Neural cell (in vitro differentiated cells): ENCODE measurements at regions not wholly inside any gene's neighbourhood (a gene's known extent, or its start where the extent isn't known, plus 50 kb on each side); places are given as distances from the start of the nearest gene placed in this dataset.

Source experiments
- H2AFZ ChIP-seq: fragments of 200-600, 300-800 bp; sonication (generic), shearing (Covaris generic); 2 replicates; pipeline ENCODE4 v1.6.0; 2014; ENCODE audit warnings: low read depth, mild to moderate bottlenecking, antibody characterized with exemption, low read length, moderate library complexity
- H3F3A ChIP-seq: fragments of 200-600 bp; shearing (Covaris generic); 2 replicates; pipeline ENCODE4 v1.6.1; 2016; ENCODE audit warnings: mild to moderate bottlenecking, moderate library complexity, mixed read lengths, antibody characterized with exemption, low read length; ENCODE audit not compliant: insufficient read depth, poor library complexity, severe bottlenecking
- H3K27ac ChIP-seq: fragments of 200-600, 300-800 bp; sonication (generic), shearing (Covaris generic); 2 replicates; pipeline ENCODE4 v1.5.1; 2014; ENCODE audit warnings: mild to moderate bottlenecking, low read length, moderate library complexity
- H3K27me3 ChIP-seq: fragments of 300-800, 200-600 bp; sonication (generic), shearing (Covaris generic); 2 replicates; pipeline ENCODE4 v1.6.0; 2014; ENCODE audit warnings: mild to moderate bottlenecking, low read depth, low read length, moderate library complexity; ENCODE audit not compliant: insufficient read depth
- H3K36me3 ChIP-seq: fragments of 300-800, 200-600 bp; sonication (generic), shearing (Covaris generic); 2 replicates; pipeline ENCODE4 v1.5.1; 2014; ENCODE audit warnings: mild to moderate bottlenecking, antibody characterized with exemption, low read length, moderate library complexity; ENCODE audit not compliant: insufficient read depth
- H3K4me2 ChIP-seq: fragments of 300-800, 200-600 bp; sonication (generic), shearing (Covaris generic); 2 replicates; pipeline ENCODE4 v1.6.0; 2014; ENCODE audit warnings: mild to moderate bottlenecking, low read length
- H3K4me3 ChIP-seq: fragments of 300-800, 200-600 bp; sonication (generic), shearing (Covaris generic); 2 replicates; pipeline ENCODE4 v1.5.1; 2014; ENCODE audit warnings: mild to moderate bottlenecking, low read length, moderate library complexity
- H3K79me2 ChIP-seq: fragments of 200-600 bp; shearing (Covaris generic); replicated peaks from 2 replicates; pipeline ENCODE4 v1.6.0; 2014; ENCODE audit warnings: mild to moderate bottlenecking, low read length, moderate library complexity; ENCODE audit not compliant: insufficient read depth
- H3K9ac ChIP-seq: fragments of 300-800, 200-600 bp; sonication (generic), shearing (Covaris generic); 2 replicates; pipeline ENCODE4 v1.6.1; 2016; ENCODE audit warnings: mild to moderate bottlenecking, low read length, mixed read lengths
- H3K9me2 ChIP-seq: fragments of 200-600 bp; shearing (Covaris generic); 2 replicates; pipeline ENCODE4 v1.6.1; 2016; ENCODE audit warnings: mild to moderate bottlenecking, low read length, mixed read lengths; ENCODE audit not compliant: insufficient read depth
- H3K9me3 ChIP-seq: fragments of 200-600, 300-800 bp; sonication (generic), shearing (Covaris generic); 2 replicates; pipeline ENCODE4 v1.6.1; 2016; ENCODE audit warnings: mild to moderate bottlenecking, mixed run types, low read length, moderate library complexity, mixed read lengths
- H4K20me1 ChIP-seq: fragments of 200-600 bp; shearing (Covaris generic); 2 replicates; pipeline ENCODE4 v1.6.1; 2016; ENCODE audit warnings: mild to moderate bottlenecking, mixed run types; ENCODE audit not compliant: insufficient read depth
- EP300 ChIP-seq: fragments of 450-650 bp; conservative IDR thresholded peaks from 2 replicates; pipeline ENCODE4 v1.6.1; 2014; ENCODE audit warnings: antibody characterized with exemption, mild to moderate bottlenecking, moderate library complexity; ENCODE audit not compliant: poor library complexity, severe bottlenecking
- EZH2 ChIP-seq: fragments of 200-600, 300-800 bp; shearing (Covaris generic), sonication (generic); IDR thresholded peaks from 2 replicates; pipeline ENCODE4 v1.6.1; 2014; ENCODE audit warnings: antibody characterized with exemption, low read length, borderline replicate concordance, mild to moderate bottlenecking; ENCODE audit not compliant: insufficient read depth, poor library complexity, severe bottlenecking
- MXI1 ChIP-seq: fragments of 450-650 bp; conservative IDR thresholded peaks from 2 replicates; pipeline ENCODE4 v1.6.1; 2014; ENCODE audit warnings: antibody characterized with exemption, mild to moderate bottlenecking; ENCODE audit not compliant: poor library complexity, severe bottlenecking
- POLR2AphosphoS5 ChIP-seq: IDR thresholded peaks from 2 replicates; pipeline ENCODE4 v1.6.1; 2012
- RAD21 ChIP-seq: fragments of 450-650 bp; conservative IDR thresholded peaks from 2 replicates; pipeline ENCODE4 v1.6.1; 2014; ENCODE audit warnings: antibody characterized with exemption, mild to moderate bottlenecking, moderate library complexity
- SMC3 ChIP-seq: fragments of 450-650 bp; conservative IDR thresholded peaks from 2 replicates; pipeline ENCODE4 v1.6.1; 2014; ENCODE audit warnings: antibody characterized with exemption, mild to moderate bottlenecking, moderate library complexity; ENCODE audit not compliant: poor library complexity
- TAF1 ChIP-seq: IDR thresholded peaks from 2 replicates; pipeline ENCODE4 v1.6.1; 2012; ENCODE audit warnings: low read depth
- TF ChIP-seq, protein P1 (sequence below): IDR thresholded peaks from 2 replicates; pipeline ENCODE4 v1.6.1; 2012; ENCODE audit warnings: borderline replicate concordance
- TF ChIP-seq, protein P2 (sequence below): fragments of 450-650 bp; IDR thresholded peaks from 2 replicates; pipeline ENCODE4 v1.5.1; 2014; ENCODE audit warnings: antibody characterized with exemption, mild to moderate bottlenecking, moderate library complexity; ENCODE audit not compliant: poor library complexity, severe bottlenecking

DNA sequence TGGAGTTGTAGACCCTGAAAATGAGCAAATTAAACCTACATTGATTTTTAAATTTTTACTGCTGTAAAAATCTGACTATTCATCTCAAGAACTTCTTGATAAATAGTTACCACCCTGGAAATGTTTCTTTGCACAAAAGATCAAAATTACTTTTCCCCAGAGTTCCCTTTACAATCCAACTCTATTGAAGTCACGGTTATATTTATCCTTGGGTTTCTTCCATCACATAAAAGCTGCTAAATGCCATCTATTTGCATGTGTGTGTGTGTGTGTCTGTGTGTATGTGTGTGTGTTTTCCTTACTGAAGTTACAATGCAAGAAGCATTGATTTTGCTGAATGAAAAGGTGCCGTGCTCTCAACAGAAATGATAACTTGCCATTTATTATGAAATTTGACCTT lies 1273.0 kb downstream of the ROBO2 start:
- Histone ChIP-seq H3K4me2 (no peak overlapping the region), H3K9me3 (no peaks in the 10 kb centered on the region), H3F3A (no peaks in the 10 kb centered on the region), H3K36me3 (no peaks in the 10 kb centered on the region), H3K27me3 (no peaks in the 10 kb centered on the region), H2AFZ (no peak overlapping the region), H3K27ac (no peak overlapping the region), H3K79me2 (no peaks in the 10 kb centered on the region), H3K9me2 (no peaks in the 10 kb centered on the region), H4K20me1 (no peaks in the 10 kb centered on the region), H3K4me3 (no peak overlapping the region), H3K9ac (no peak overlapping the region)
- TF ChIP-seq MXI1: no peak
- TF ChIP-seq EZH2: no peak
- TF ChIP-seq, protein P1, sequence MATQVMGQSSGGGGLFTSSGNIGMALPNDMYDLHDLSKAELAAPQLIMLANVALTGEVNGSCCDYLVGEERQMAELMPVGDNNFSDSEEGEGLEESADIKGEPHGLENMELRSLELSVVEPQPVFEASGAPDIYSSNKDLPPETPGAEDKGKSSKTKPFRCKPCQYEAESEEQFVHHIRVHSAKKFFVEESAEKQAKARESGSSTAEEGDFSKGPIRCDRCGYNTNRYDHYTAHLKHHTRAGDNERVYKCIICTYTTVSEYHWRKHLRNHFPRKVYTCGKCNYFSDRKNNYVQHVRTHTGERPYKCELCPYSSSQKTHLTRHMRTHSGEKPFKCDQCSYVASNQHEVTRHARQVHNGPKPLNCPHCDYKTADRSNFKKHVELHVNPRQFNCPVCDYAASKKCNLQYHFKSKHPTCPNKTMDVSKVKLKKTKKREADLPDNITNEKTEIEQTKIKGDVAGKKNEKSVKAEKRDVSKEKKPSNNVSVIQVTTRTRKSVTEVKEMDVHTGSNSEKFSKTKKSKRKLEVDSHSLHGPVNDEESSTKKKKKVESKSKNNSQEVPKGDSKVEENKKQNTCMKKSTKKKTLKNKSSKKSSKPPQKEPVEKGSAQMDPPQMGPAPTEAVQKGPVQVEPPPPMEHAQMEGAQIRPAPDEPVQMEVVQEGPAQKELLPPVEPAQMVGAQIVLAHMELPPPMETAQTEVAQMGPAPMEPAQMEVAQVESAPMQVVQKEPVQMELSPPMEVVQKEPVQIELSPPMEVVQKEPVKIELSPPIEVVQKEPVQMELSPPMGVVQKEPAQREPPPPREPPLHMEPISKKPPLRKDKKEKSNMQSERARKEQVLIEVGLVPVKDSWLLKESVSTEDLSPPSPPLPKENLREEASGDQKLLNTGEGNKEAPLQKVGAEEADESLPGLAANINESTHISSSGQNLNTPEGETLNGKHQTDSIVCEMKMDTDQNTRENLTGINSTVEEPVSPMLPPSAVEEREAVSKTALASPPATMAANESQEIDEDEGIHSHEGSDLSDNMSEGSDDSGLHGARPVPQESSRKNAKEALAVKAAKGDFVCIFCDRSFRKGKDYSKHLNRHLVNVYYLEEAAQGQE: no peak
- TF ChIP-seq EP300: no peak
- TF ChIP-seq, protein P2, sequence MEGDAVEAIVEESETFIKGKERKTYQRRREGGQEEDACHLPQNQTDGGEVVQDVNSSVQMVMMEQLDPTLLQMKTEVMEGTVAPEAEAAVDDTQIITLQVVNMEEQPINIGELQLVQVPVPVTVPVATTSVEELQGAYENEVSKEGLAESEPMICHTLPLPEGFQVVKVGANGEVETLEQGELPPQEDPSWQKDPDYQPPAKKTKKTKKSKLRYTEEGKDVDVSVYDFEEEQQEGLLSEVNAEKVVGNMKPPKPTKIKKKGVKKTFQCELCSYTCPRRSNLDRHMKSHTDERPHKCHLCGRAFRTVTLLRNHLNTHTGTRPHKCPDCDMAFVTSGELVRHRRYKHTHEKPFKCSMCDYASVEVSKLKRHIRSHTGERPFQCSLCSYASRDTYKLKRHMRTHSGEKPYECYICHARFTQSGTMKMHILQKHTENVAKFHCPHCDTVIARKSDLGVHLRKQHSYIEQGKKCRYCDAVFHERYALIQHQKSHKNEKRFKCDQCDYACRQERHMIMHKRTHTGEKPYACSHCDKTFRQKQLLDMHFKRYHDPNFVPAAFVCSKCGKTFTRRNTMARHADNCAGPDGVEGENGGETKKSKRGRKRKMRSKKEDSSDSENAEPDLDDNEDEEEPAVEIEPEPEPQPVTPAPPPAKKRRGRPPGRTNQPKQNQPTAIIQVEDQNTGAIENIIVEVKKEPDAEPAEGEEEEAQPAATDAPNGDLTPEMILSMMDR: no peak
- no peak for TF ChIP-seq SMC3
- TF ChIP-seq TAF1: no peak
- TF ChIP-seq RAD21: no peak
- no peak for TF ChIP-seq POLR2AphosphoS5

DNA sequence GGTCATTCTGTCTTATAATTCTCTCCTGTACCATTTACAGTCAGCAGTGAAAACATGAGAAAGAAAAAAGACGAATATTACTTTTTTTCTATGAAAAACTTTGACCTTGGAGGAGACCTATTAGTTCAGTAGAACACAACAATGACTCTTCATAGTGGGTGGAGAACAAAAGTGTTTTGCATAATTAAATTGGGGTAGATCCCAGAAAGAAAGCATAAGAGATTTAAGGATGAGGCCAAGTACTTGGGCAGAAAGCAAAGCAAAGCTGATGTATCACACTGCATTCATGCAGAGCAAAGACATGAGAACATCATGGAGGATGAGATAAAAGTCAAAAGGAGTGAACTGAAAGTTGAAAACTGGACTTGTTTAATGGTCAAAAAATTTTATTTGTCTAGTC lies 1273.4 kb downstream of the ROBO2 start:
- Histone ChIP-seq H3K27ac (no peak overlapping the region), H3K27me3 (no peaks in the 10 kb centered on the region), H3K36me3 (no peaks in the 10 kb centered on the region), H3K4me3 (no peak overlapping the region), H3F3A (no peaks in the 10 kb centered on the region), H3K9me2 (no peaks in the 10 kb centered on the region), H3K79me2 (no peaks in the 10 kb centered on the region), H3K9ac (no peak overlapping the region), H3K9me3 (no peaks in the 10 kb centered on the region), H3K4me2 (no peak overlapping the region), H4K20me1 (no peaks in the 10 kb centered on the region), H2AFZ (no peak overlapping the region)
- TF ChIP-seq POLR2AphosphoS5 (no peak), MXI1 (no peak), TAF1 (no peak), SMC3 (no peak), RAD21 (no peak), EZH2 (no peak), EP300 (no peak)
- TF ChIP-seq, protein P2: no peak
- TF ChIP-seq, protein P1: no peak
